OCI-LY1 (cell line): ENCODE measurements at regions not wholly inside any gene's neighbourhood (a gene's known extent, or its start where the extent isn't known, plus 50 kb on each side); places are given as distances from the start of the nearest gene placed in this dataset.

ENCODE experiments used
- H2AFZ ChIP-seq: fragments of 200-600 bp; sonication (generic), shearing (Covaris generic); 2 replicates; pipeline ENCODE4 v1.6.0; 2014; ENCODE audit warnings: antibody characterized with exemption, mild to moderate bottlenecking, low read length
- H3F3A ChIP-seq: fragments of 200-600 bp; sonication (generic), shearing (Covaris generic); 2 replicates; pipeline ENCODE4 v1.6.0; 2014; ENCODE audit warnings: mild to moderate bottlenecking, antibody characterized with exemption, low read length, moderate library complexity; ENCODE audit not compliant: insufficient read depth
- H3K27ac ChIP-seq: fragments of 200-600 bp; sonication (generic); 2 replicates; pipeline ENCODE4 v1.5.1; 2014; ENCODE audit warnings: low read length, mixed run types, mild to moderate bottlenecking, low read depth; ENCODE audit not compliant: poor library complexity, severe bottlenecking
- H3K27me3 ChIP-seq: fragments of 200-600 bp; sonication (generic); 2 replicates; pipeline ENCODE4 v1.6.0; 2014; ENCODE audit warnings: antibody characterized with exemption, mild to moderate bottlenecking, low read length, moderate library complexity; ENCODE audit not compliant: insufficient read depth
- H3K36me3 ChIP-seq: fragments of 200-600 bp; sonication (generic); 2 replicates; pipeline ENCODE4 v1.6.1; 2014; ENCODE audit warnings: mild to moderate bottlenecking, antibody characterized with exemption, low read length, moderate library complexity, mixed read lengths; ENCODE audit not compliant: insufficient read depth
- H3K4me1 ChIP-seq: fragments of 200-600 bp; sonication (generic); 2 replicates; pipeline ENCODE4 v1.5.1; 2014; ENCODE audit warnings: mild to moderate bottlenecking, low read length, moderate library complexity; ENCODE audit not compliant: insufficient read depth, severe bottlenecking
- H3K4me2 ChIP-seq: fragments of 200-600 bp; sonication (generic), shearing (Covaris generic); 2 replicates; pipeline ENCODE4 v1.6.1; 2014; ENCODE audit warnings: low read length
- H3K4me3 ChIP-seq: fragments of 200-600 bp; sonication (generic); 2 replicates; pipeline ENCODE4 v1.5.1; 2014; ENCODE audit warnings: low read length, low read depth, mild to moderate bottlenecking, mixed read lengths; ENCODE audit not compliant: poor library complexity, severe bottlenecking
- H3K79me2 ChIP-seq: fragments of 200-600 bp; shearing (Covaris generic); 2 replicates; pipeline ENCODE4 v1.6.1; 2016; ENCODE audit warnings: mixed run types, low read length, mixed read lengths; ENCODE audit not compliant: insufficient read depth
- H3K9ac ChIP-seq: fragments of 200-600 bp; sonication (generic), shearing (Covaris generic); 2 replicates; pipeline ENCODE4 v1.6.1; 2014; ENCODE audit warnings: mild to moderate bottlenecking, low read length, mixed read lengths
- H3K9me2 ChIP-seq: fragments of 200-600 bp; sonication (generic), shearing (Covaris generic); 2 replicates; pipeline ENCODE4 v1.6.1; 2014; ENCODE audit warnings: low read depth, mild to moderate bottlenecking, low read length, mixed read lengths
- H3K9me3 ChIP-seq: fragments of 200-600 bp; shearing (Covaris generic); 2 replicates; pipeline ENCODE4 v1.6.1; 2014; ENCODE audit warnings: low read length, mixed read lengths
- H4K20me1 ChIP-seq: fragments of 200-600 bp; sonication (generic), shearing (Covaris generic); 2 replicates; pipeline ENCODE4 v1.6.0; 2016; ENCODE audit warnings: mild to moderate bottlenecking, low read length; ENCODE audit not compliant: insufficient read depth
- CTCF ChIP-seq: fragments of 200-600 bp; sonication (generic), shearing (Covaris generic); IDR thresholded peaks from 2 replicates; pipeline ENCODE4 v1.5.1; 2017; ENCODE audit warnings: mild to moderate bottlenecking, antibody characterized with exemption, low read length, moderate library complexity, mixed read lengths
- EZH2 ChIP-seq: fragments of 200-600 bp; sonication (generic), shearing (Covaris generic); IDR thresholded peaks from 2 replicates; pipeline ENCODE4 v1.8.0; 2017; ENCODE audit warnings: borderline replicate concordance, mixed run types, mild to moderate bottlenecking, antibody characterized with exemption, low read length, moderate library complexity, mixed read lengths

GRCh38 chr22:49646876-49647275 is 180.8 kb downstream of the BRD1 start:
- Histone ChIP-seq H3K27me3 (no peaks in the 10 kb centered on the region), H3K79me2 (peaks cover 31% of the 10 kb centered on the region)

GRCh38 chr22:49645791-49646550 is 181.7 kb downstream of the BRD1 start:
- no peaks in the 10 kb centered on the region for H3K4me1 ChIP-seq
- no peak overlapping the region for H3K4me3 ChIP-seq
- H3K79me2 ChIP-seq: peaks cover 23% of the 10 kb centered on the region
- H3K9ac ChIP-seq: no peak overlapping the region
- H3K9me2 ChIP-seq: no peaks in the 10 kb centered on the region
- H4K20me1 ChIP-seq: no peaks in the 10 kb centered on the region
- H3F3A ChIP-seq: no peaks in the 10 kb centered on the region
- no peaks in the 10 kb centered on the region for H3K27me3 ChIP-seq
- H3K4me2 ChIP-seq: no peak overlapping the region
- TF ChIP-seq EZH2: no peak
- TF ChIP-seq CTCF: no peak
- H3K36me3 ChIP-seq: peaks cover 24% of the 10 kb centered on the region
- no peaks in the 10 kb centered on the region for H3K9me3 ChIP-seq
- H2AFZ ChIP-seq: no peak overlapping the region
- no peak overlapping the region for H3K27ac ChIP-seq

More at GRCh38 chr22:49646876-49647275, 180.8 kb downstream of the BRD1 start:
- Histone ChIP-seq H3K9ac (no peak overlapping the region), H3K9me2 (no peaks in the 10 kb centered on the region), H3F3A (no peaks in the 10 kb centered on the region), H4K20me1 (no peaks in the 10 kb centered on the region), H3K36me3 (peaks cover 20% of the 10 kb centered on the region), H3K9me3 (no peaks in the 10 kb centered on the region), H3K27ac (no peak overlapping the region), H3K4me1 (no peaks in the 10 kb centered on the region), H2AFZ (no peak overlapping the region), H3K4me2 (no peak overlapping the region), H3K4me3 (no peak overlapping the region)
- no peak for TF ChIP-seq CTCF
- no peak for TF ChIP-seq EZH2

- no peak overlapping the region for H3K9ac ChIP-seq
- H3K79me2 ChIP-seq: peaks cover 16% of the 10 kb centered on the region
- peaks cover 17% of the 10 kb centered on the region; the same call in 1 of the 2 replicates for H3K36me3 ChIP-seq
- H3F3A ChIP-seq: no peaks in the 10 kb centered on the region
- H3K4me1 ChIP-seq: no peaks in the 10 kb centered on the region
- no peaks in the 10 kb centered on the region for H3K9me2 ChIP-seq
- H2AFZ ChIP-seq: no peak overlapping the region
- H3K9me3 ChIP-seq: no peaks in the 10 kb centered on the region
- H3K4me3 ChIP-seq: no peak overlapping the region
- no peak for TF ChIP-seq EZH2
- TF ChIP-seq CTCF: no peak
- no peaks in the 10 kb centered on the region for H3K27me3 ChIP-seq
- H4K20me1 ChIP-seq: no peaks in the 10 kb centered on the region
- no peak overlapping the region for H3K27ac ChIP-seq
- no peak overlapping the region for H3K4me2 ChIP-seq
Measured at GRCh38 chr22:49645257-49645656, 182.4 kb downstream of the BRD1 start.
